ENCODE measurements at regions not wholly inside any gene's neighbourhood (a gene's known extent, or its start where the extent isn't known, plus 50 kb on each side); places are given as distances from the start of the nearest gene placed in this dataset.

GRCh38 chr1:199735660-199736059, 291.9 kb upstream of the NR5A2 start:
- CTCF ChIA-PET = no interaction called here
- DNase-seq = no peak
- Mint-ChIP-seq H3K27ac (no peak overlapping the region), H3K36me3 (ENCODE audit: low read depth) (no peaks in the 10 kb centered on the region), H3K4me1 (ENCODE audit: low read depth) (no peaks in the 10 kb centered on the region), H3K4me3 (no peak overlapping the region), H3K9me3 (no peaks in the 10 kb centered on the region), H3K27me3 (peaks cover 7% of the 10 kb centered on the region)
- ATAC-seq = no peak
- intact Hi-C loops (cut with micrococcal nuclease) = no loop called here
- POLR2A ChIA-PET = no interaction called here
- TF ChIP-seq CTCF (IDR thresholded peaks at IDR 0.05) = no peak

- no peak for TF ChIP-seq CTCF (IDR thresholded peaks at IDR 0.05)
- Mint-ChIP-seq H3K27me3 (peaks cover 7% of the 10 kb centered on the region), H3K27ac (no peak overlapping the region), H3K4me1 (ENCODE audit: low read depth) (no peaks in the 10 kb centered on the region), H3K9me3 (no peaks in the 10 kb centered on the region), H3K36me3 (ENCODE audit: low read depth) (no peaks in the 10 kb centered on the region), H3K4me3 (no peak overlapping the region)
- ChIA-PET CTCF (no interaction called here), POLR2A (no interaction called here)
- intact Hi-C loops (cut with micrococcal nuclease) = no loop called here
- DNase-seq = no peak
- ATAC-seq = no peak
These were observed 290.9 kb upstream of the NR5A2 start for GRCh38 chr1:199736646-199737045.

GRCh38 chr1:199741586-199741985, 285.9 kb upstream of the NR5A2 start:
- ATAC-seq (no peak), DNase-seq (no peak)
- CTCF ChIA-PET = no interaction called here
- H3K36me3 Mint-ChIP-seq (ENCODE audit: low read depth) = no peaks in the 10 kb centered on the region
- no peak for TF ChIP-seq CTCF (IDR thresholded peaks at IDR 0.05)
- H3K4me1 Mint-ChIP-seq (ENCODE audit: low read depth) = no peaks in the 10 kb centered on the region
- H3K4me3 Mint-ChIP-seq = no peak overlapping the region
- H3K9me3 Mint-ChIP-seq = no peaks in the 10 kb centered on the region
- intact Hi-C loops (cut with micrococcal nuclease) = no loop called here
- POLR2A ChIA-PET = no interaction called here
- H3K27ac Mint-ChIP-seq = no peak overlapping the region
- H3K27me3 Mint-ChIP-seq = peaks cover 9% of the 10 kb centered on the region

GRCh38 chr1:199742547-199742946, 285.0 kb upstream of the NR5A2 start:
- intact Hi-C loops (cut with micrococcal nuclease) = no loop called here
- ChIA-PET POLR2A (no interaction called here), CTCF (no interaction called here)
- ATAC-seq = peak; percentile 66
- DNase-seq = peak; percentile 7
- Mint-ChIP-seq H3K4me3 (no peak overlapping the region), H3K9me3 (no peaks in the 10 kb centered on the region), H3K27ac (no peak overlapping the region), H3K4me1 (ENCODE audit: low read depth) (no peaks in the 10 kb centered on the region), H3K36me3 (ENCODE audit: low read depth) (no peaks in the 10 kb centered on the region), H3K27me3 (peaks cover 9% of the 10 kb centered on the region)
- TF ChIP-seq CTCF (IDR thresholded peaks at IDR 0.05) = no peak

GRCh38 chr1:199743227-199743626, 284.3 kb upstream of the NR5A2 start:
- POLR2A ChIA-PET = no interaction called here
- intact Hi-C loops (cut with micrococcal nuclease) = no loop called here
- TF ChIP-seq CTCF (IDR thresholded peaks at IDR 0.05) = no peak
- ATAC-seq (no peak), DNase-seq (no peak)
- CTCF ChIA-PET = no interaction called here
- H3K27me3 Mint-ChIP-seq = peaks cover 9% of the 10 kb centered on the region
- H3K4me3 Mint-ChIP-seq = no peak overlapping the region
- no peaks in the 10 kb centered on the region for H3K4me1 Mint-ChIP-seq (ENCODE audit: low read depth)
- no peaks in the 10 kb centered on the region for H3K36me3 Mint-ChIP-seq (ENCODE audit: low read depth)
- H3K27ac Mint-ChIP-seq = no peak overlapping the region
- no peaks in the 10 kb centered on the region for H3K9me3 Mint-ChIP-seq

All from activated CD8-positive, alpha-beta T cell treated with anti-CD3 and anti-CD28 coated beads for 36 hours (primary cell).